GM23248 (cell line): ENCODE measurements at regions not wholly inside any gene's neighbourhood (a gene's known extent, or its start where the extent isn't known, plus 50 kb on each side); places are given as distances from the start of the nearest gene placed in this dataset.

Source experiments
- EZH2 ChIP-seq: fragments of 200-600 bp; sonication (generic); IDR thresholded peaks from 2 replicates; pipeline ENCODE4 v1.6.1; 2018; ENCODE audit warnings: antibody characterized with exemption, mild to moderate bottlenecking; ENCODE audit not compliant: insufficient read depth, poor library complexity, severe bottlenecking
- EZH2phosphoT487 ChIP-seq: fragments of 200-600 bp; sonication (generic); IDR thresholded peaks from 2 replicates; pipeline ENCODE4 v1.6.1; 2018; ENCODE audit warnings: antibody characterized with exemption, moderate library complexity, mild to moderate bottlenecking, low read depth; ENCODE audit not compliant: insufficient read depth

DNA sequence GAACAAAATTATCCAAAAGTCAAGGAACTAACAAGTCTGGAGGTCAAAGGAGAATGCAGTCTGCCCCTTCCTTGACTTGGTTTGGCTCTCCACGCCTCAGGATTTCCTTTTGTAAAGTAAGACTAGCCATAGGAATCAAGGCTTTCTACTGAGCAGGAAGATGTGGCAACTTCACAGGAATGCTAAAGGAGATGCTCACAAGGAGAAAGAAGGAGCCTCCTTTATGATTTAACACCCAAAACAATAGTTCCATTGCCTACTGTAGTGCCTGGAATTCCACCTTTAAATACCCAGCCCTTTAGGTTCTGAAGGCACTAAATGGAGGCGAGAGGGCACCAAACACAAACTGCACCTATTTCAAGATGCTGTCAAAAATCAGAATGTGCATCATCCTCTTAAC is 176.3 kb upstream of the NFIA start:
- TF ChIP-seq EZH2 (no peak), EZH2phosphoT487 (no peak)
